ENCODE measurements at regions not wholly inside any gene's neighbourhood (a gene's known extent, or its start where the extent isn't known, plus 50 kb on each side); places are given as distances from the start of the nearest gene placed in this dataset.
"Not testable (repeated sequence)": the region's sequence is repeated elsewhere in the genome, so short reads cannot be mapped to it uniquely, and the experiment has no call there.

- no peak for DNase-seq (ENCODE audit: low spot score)
These were observed 62.8 kb upstream of the NEIL3 start for GRCh38 chr4:177246641-177247584.

- peak; percentile 89 for DNase-seq (ENCODE audit: low spot score)
These were observed 59.5 kb upstream of the NEIL3 start for GRCh38 chr4:177250056-177250696.

DNA sequence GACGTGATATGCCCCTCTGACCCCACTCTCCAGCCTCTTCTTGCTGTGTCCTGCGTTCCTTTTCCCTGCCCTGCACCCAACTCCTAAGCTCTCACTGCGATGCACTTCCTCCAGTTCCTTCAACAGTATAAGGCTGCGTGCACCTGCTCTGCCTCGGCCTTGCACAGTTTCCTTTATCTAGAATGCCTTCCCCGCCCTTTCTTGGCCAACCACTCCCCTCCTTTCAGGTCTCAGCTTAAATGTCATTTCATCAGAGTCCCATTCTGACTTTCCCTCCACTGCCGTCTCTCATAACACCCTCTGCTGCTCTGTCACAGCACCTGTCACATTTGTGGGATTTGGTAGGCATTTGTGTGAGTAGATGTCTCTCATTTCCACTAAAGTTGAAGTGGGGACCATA, 58.4 kb upstream of the NEIL3 start:
- DNase-seq (ENCODE audit: low spot score): no peak

DNA sequence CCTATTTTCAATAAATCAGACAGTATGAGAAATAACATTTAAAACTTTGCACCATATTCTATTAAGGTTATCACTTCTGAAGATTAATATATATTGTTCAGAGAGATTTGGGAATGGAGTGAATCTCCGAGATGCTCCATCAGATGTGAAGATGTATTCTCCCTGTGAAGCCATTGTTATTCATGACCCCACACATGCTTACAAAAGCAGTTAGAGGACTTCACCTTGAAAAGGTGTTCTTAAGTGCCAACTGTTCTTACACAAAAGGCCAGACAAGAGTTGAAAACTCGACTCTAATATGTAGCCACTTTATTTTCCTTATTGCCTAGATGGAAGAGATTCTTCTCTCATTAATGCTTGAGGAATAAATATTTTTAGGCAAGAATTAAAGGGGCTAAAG, 54.3 kb upstream of the NEIL3 start:
- no peak for DNase-seq (ENCODE audit: low spot score)

DNA sequence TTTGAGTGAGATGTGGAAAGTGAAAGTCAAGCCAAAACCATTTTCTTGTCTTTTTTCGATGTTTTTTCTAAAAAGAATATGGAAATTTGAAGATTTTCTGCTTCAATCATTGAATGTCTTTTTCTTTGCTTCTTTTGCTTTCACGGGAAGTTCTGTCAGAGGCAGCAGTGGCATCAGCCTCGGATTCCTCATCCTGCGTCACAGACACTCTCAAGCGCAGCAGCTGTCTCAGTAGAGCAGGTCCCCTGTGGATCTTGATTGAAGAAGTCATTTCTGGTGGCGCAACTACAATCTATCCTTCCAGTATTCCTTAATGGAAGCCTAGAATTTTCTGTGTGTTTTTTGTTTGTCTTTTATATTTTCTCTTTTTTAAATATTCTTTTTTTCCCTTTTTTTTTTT, 52.7 kb upstream of the NEIL3 start:
- DNase-seq (ENCODE audit: low spot score): no peak

- not testable (repeated sequence) for DNase-seq (ENCODE audit: low spot score)
These were observed 50.2 kb upstream of the NEIL3 start for GRCh38 chr4:177259466-177259865.
